GM18508 (cell line): ENCODE measurements at regions not wholly inside any gene's neighbourhood (a gene's known extent, or its start where the extent isn't known, plus 50 kb on each side); places are given as distances from the start of the nearest gene placed in this dataset.
"Not testable (repeated sequence)": the region's sequence is repeated elsewhere in the genome, so short reads cannot be mapped to it uniquely, and the experiment has no call there.

Experiments used
- ATAC-seq: cut with Tn5 transposase; IDR thresholded peaks from one replicate; pipeline ENCODE4 v1.9.1; 2021; ENCODE audit warnings: moderate number of reproducible peaks; ENCODE audit not compliant: insufficient read depth, unreplicated experiment

GRCh38 chr12:75747572-75748021, 236.2 kb upstream of the KRR1 start:
- no peak for ATAC-seq

GRCh38 chr12:75746621-75747020, 235.2 kb upstream of the KRR1 start:
- ATAC-seq, result no peak

- ATAC-seq, result no peak
Measured at GRCh38 chr12:75744607-75745256, 233.3 kb upstream of the KRR1 start.

GRCh38 chr12:75742961-75743360, 231.6 kb upstream of the KRR1 start:
- no peak for ATAC-seq

- no peak for ATAC-seq
Measured at GRCh38 chr12:75742048-75742447, 230.6 kb upstream of the KRR1 start.

- no peak for ATAC-seq
Measured at GRCh38 chr12:75739912-75740311, 228.5 kb upstream of the KRR1 start.

- ATAC-seq, result not testable (repeated sequence)
Measured at GRCh38 chr12:75739098-75739497, 227.7 kb upstream of the KRR1 start.

- peak; percentile 95 for ATAC-seq
Measured at GRCh38 chr12:75738486-75738885, 227.1 kb upstream of the KRR1 start.

- no peak for ATAC-seq
Measured at GRCh38 chr12:75735853-75736252, 224.4 kb upstream of the KRR1 start.

- ATAC-seq, result no peak
Measured at GRCh38 chr12:75728826-75729225, 217.4 kb upstream of the KRR1 start.

GRCh38 chr12:75727577-75727976, 216.2 kb upstream of the KRR1 start:
- ATAC-seq, result no peak

GRCh38 chr12:75725521-75726111, 214.2 kb upstream of the KRR1 start:
- ATAC-seq, result no peak

GRCh38 chr12:75724928-75725312, 213.5 kb upstream of the KRR1 start:
- no peak for ATAC-seq

GRCh38 chr12:75724307-75724927, 213.0 kb upstream of the KRR1 start:
- ATAC-seq, result no peak

GRCh38 chr12:75722714-75723200, 211.3 kb upstream of the KRR1 start:
- ATAC-seq, result peak; percentile 87

GRCh38 chr12:75721796-75722195, 210.4 kb upstream of the KRR1 start:
- no peak for ATAC-seq

- no peak for ATAC-seq
Measured at GRCh38 chr12:75720812-75721641, 209.6 kb upstream of the KRR1 start.

- no peak for ATAC-seq
Measured at GRCh38 chr12:75717902-75718301, 206.5 kb upstream of the KRR1 start.

- ATAC-seq, result no peak
Measured at GRCh38 chr12:75716291-75717025, 205.0 kb upstream of the KRR1 start.

GRCh38 chr12:75715682-75716081, 204.3 kb upstream of the KRR1 start:
- ATAC-seq, result no peak
